Activated naive CD8-positive, alpha-beta T cell treated with anti-CD3 and anti-CD28 coated beads for 36 hours (primary cell): ENCODE measurements at regions not wholly inside any gene's neighbourhood (a gene's known extent, or its start where the extent isn't known, plus 50 kb on each side); places are given as distances from the start of the nearest gene placed in this dataset.
"Not testable (repeated sequence)": the region's sequence is repeated elsewhere in the genome, so short reads cannot be mapped to it uniquely, and the experiment has no call there.

Experiments
- DNase-seq: peaks from one replicate; pipeline ENCODE4 v3.0.0; 2021
- H3K27ac Mint-ChIP-seq: one replicate; pipeline ENCODE4 v1.8.0; 2022; ENCODE audit warnings: mild to moderate bottlenecking, moderate library complexity, mixed read lengths
- H3K27me3 Mint-ChIP-seq: one replicate; pipeline ENCODE4 v1.8.0; 2022; ENCODE audit warnings: mild to moderate bottlenecking, mixed read lengths
- H3K36me3 Mint-ChIP-seq: one replicate; pipeline ENCODE4 v1.8.0; 2021; ENCODE audit warnings: mild to moderate bottlenecking, mixed read lengths
- H3K4me1 Mint-ChIP-seq: one replicate; pipeline ENCODE4 v1.8.0; 2021; ENCODE audit warnings: mixed read lengths
- H3K4me3 Mint-ChIP-seq: one replicate; pipeline ENCODE4 v1.8.0; 2022; ENCODE audit warnings: mild to moderate bottlenecking, moderate library complexity, mixed read lengths
- H3K9me3 Mint-ChIP-seq: one replicate; pipeline ENCODE4 v1.8.0; 2022; ENCODE audit warnings: mixed read lengths

- H3K4me1 Mint-ChIP-seq, H3K4me3 Mint-ChIP-seq, H3K27ac Mint-ChIP-seq, H3K27me3 Mint-ChIP-seq, DNase-seq, H3K36me3 Mint-ChIP-seq, H3K9me3 Mint-ChIP-seq: not testable (repeated sequence)
Measured at GRCh38 chr15:77916966-77917635, 160.4 kb downstream of the TBC1D2B start.

- not testable (repeated sequence) for DNase-seq, H3K4me3 Mint-ChIP-seq, H3K36me3 Mint-ChIP-seq, H3K27ac Mint-ChIP-seq, H3K4me1 Mint-ChIP-seq, H3K9me3 Mint-ChIP-seq, H3K27me3 Mint-ChIP-seq
Measured at GRCh38 chr15:77915961-77916330, 161.6 kb downstream of the TBC1D2B start.

GRCh38 chr15:77915261-77915960 lies 162.1 kb downstream of the TBC1D2B start:
- H3K4me3 Mint-ChIP-seq: no peak overlapping the region

GRCh38 chr15:77914531-77914930 lies 163.0 kb downstream of the TBC1D2B start:
- not testable (repeated sequence) for DNase-seq

More at GRCh38 chr15:77915261-77915960, 162.1 kb downstream of the TBC1D2B start:
- H3K27me3 Mint-ChIP-seq: peaks cover 3% of the 10 kb centered on the region
- H3K9me3 Mint-ChIP-seq: no peaks in the 10 kb centered on the region
- H3K27ac Mint-ChIP-seq: no peak overlapping the region
- no peak for DNase-seq
- H3K4me1 Mint-ChIP-seq: peaks cover under 1% of the 10 kb centered on the region
- H3K36me3 Mint-ChIP-seq: no peaks in the 10 kb centered on the region

GRCh38 chr15:77910030-77910911 lies 167.2 kb downstream of the TBC1D2B start:
- H3K27me3 Mint-ChIP-seq, H3K9me3 Mint-ChIP-seq, H3K36me3 Mint-ChIP-seq, H3K4me1 Mint-ChIP-seq: not testable (repeated sequence)
- peak; percentile 75 for DNase-seq
- H3K4me3 Mint-ChIP-seq: peak overlapping the region; percentile 57
- H3K27ac Mint-ChIP-seq: peak overlapping the region; percentile 1

More at GRCh38 chr15:77914531-77914930, 163.0 kb downstream of the TBC1D2B start:
- H3K27ac Mint-ChIP-seq, H3K9me3 Mint-ChIP-seq, H3K4me3 Mint-ChIP-seq, H3K27me3 Mint-ChIP-seq, H3K36me3 Mint-ChIP-seq, H3K4me1 Mint-ChIP-seq: not testable (repeated sequence)

GRCh38 chr15:77909182-77909940 lies 168.2 kb downstream of the TBC1D2B start:
- H3K4me3 Mint-ChIP-seq: no peak overlapping the region
- no peak for DNase-seq
- H3K27me3 Mint-ChIP-seq: no peaks in the 10 kb centered on the region
- H3K27ac Mint-ChIP-seq: no peak overlapping the region
- no peaks in the 10 kb centered on the region for H3K36me3 Mint-ChIP-seq
- no peaks in the 10 kb centered on the region for H3K9me3 Mint-ChIP-seq
- H3K4me1 Mint-ChIP-seq: peaks cover 3% of the 10 kb centered on the region

GRCh38 chr15:77908752-77909111 lies 168.8 kb downstream of the TBC1D2B start:
- not testable (repeated sequence) for H3K27ac Mint-ChIP-seq, H3K27me3 Mint-ChIP-seq, H3K9me3 Mint-ChIP-seq, H3K4me1 Mint-ChIP-seq, H3K36me3 Mint-ChIP-seq, H3K4me3 Mint-ChIP-seq, DNase-seq

- Mint-ChIP-seq H3K4me1 (peaks cover 3% of the 10 kb centered on the region), H3K4me3 (no peak overlapping the region), H3K36me3 (no peaks in the 10 kb centered on the region), H3K27ac (no peak overlapping the region), H3K27me3 (no peaks in the 10 kb centered on the region), H3K9me3 (no peaks in the 10 kb centered on the region)
- no peak for DNase-seq
Measured at GRCh38 chr15:77907824-77908751, 169.4 kb downstream of the TBC1D2B start.

- not testable (repeated sequence) for H3K27ac Mint-ChIP-seq, H3K27me3 Mint-ChIP-seq, H3K36me3 Mint-ChIP-seq
Measured at GRCh38 chr15:77906062-77906990, 171.2 kb downstream of the TBC1D2B start.

GRCh38 chr15:77905301-77905920 lies 172.1 kb downstream of the TBC1D2B start:
- H3K36me3 Mint-ChIP-seq: no peaks in the 10 kb centered on the region
- no peak overlapping the region for H3K27ac Mint-ChIP-seq
- no peak for DNase-seq
- no peak overlapping the region for H3K4me3 Mint-ChIP-seq
- no peaks in the 10 kb centered on the region for H3K9me3 Mint-ChIP-seq
- no peaks in the 10 kb centered on the region for H3K27me3 Mint-ChIP-seq
- peaks cover 3% of the 10 kb centered on the region for H3K4me1 Mint-ChIP-seq

More at GRCh38 chr15:77906062-77906990, 171.2 kb downstream of the TBC1D2B start:
- H3K9me3 Mint-ChIP-seq, DNase-seq, H3K4me1 Mint-ChIP-seq, H3K4me3 Mint-ChIP-seq: not testable (repeated sequence)

GRCh38 chr15:77904901-77905300 lies 172.6 kb downstream of the TBC1D2B start:
- no peaks in the 10 kb centered on the region for H3K36me3 Mint-ChIP-seq
- H3K4me1 Mint-ChIP-seq: no peaks in the 10 kb centered on the region
- DNase-seq: no peak
- H3K27ac Mint-ChIP-seq: no peak overlapping the region
- H3K4me3 Mint-ChIP-seq: no peak overlapping the region
- H3K27me3 Mint-ChIP-seq: no peaks in the 10 kb centered on the region
- no peaks in the 10 kb centered on the region for H3K9me3 Mint-ChIP-seq

GRCh38 chr15:77904436-77904821 lies 173.1 kb downstream of the TBC1D2B start:
- H3K4me1 Mint-ChIP-seq: no peaks in the 10 kb centered on the region
- no peaks in the 10 kb centered on the region for H3K27me3 Mint-ChIP-seq
- no peak for DNase-seq
- no peak overlapping the region for H3K27ac Mint-ChIP-seq
- H3K4me3 Mint-ChIP-seq: no peak overlapping the region
- no peaks in the 10 kb centered on the region for H3K36me3 Mint-ChIP-seq
- H3K9me3 Mint-ChIP-seq: no peaks in the 10 kb centered on the region
